ENCODE measurements at regions not wholly inside any gene's neighbourhood (a gene's known extent, or its start where the extent isn't known, plus 50 kb on each side); places are given as distances from the start of the nearest gene placed in this dataset.

- TF ChIP-seq, protein P1, sequence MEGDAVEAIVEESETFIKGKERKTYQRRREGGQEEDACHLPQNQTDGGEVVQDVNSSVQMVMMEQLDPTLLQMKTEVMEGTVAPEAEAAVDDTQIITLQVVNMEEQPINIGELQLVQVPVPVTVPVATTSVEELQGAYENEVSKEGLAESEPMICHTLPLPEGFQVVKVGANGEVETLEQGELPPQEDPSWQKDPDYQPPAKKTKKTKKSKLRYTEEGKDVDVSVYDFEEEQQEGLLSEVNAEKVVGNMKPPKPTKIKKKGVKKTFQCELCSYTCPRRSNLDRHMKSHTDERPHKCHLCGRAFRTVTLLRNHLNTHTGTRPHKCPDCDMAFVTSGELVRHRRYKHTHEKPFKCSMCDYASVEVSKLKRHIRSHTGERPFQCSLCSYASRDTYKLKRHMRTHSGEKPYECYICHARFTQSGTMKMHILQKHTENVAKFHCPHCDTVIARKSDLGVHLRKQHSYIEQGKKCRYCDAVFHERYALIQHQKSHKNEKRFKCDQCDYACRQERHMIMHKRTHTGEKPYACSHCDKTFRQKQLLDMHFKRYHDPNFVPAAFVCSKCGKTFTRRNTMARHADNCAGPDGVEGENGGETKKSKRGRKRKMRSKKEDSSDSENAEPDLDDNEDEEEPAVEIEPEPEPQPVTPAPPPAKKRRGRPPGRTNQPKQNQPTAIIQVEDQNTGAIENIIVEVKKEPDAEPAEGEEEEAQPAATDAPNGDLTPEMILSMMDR (IDR thresholded peaks at IDR 0.05) = no peak
- no peak for TF ChIP-seq POLR2A (IDR thresholded peaks at IDR 0.05)
Measured at GRCh38 chr3:181618260-181618659, 93.5 kb upstream of the SOX2 start.

Data from body of pancreas (tissue), 4 donors.